Heart right ventricle (tissue), 16 donors: ENCODE measurements at regions not wholly inside any gene's neighbourhood (a gene's known extent, or its start where the extent isn't known, plus 50 kb on each side); places are given as distances from the start of the nearest gene placed in this dataset.

ENCODE experiments used
- ATAC-seq, 8 donors: fragments of 200-7000 bp; cut with Tn5 transposase; one replicate each; pipeline ENCODE4 v1.9.1; 2020; ENCODE audit warnings: mild to moderate bottlenecking in 8 of 8, moderate library complexity in 8 of 8, moderate number of reproducible peaks in 1 of 8
- DNase-seq, 2 donors: peaks; one replicate each; pipeline ENCODE4 v3.0.0-alpha.2; 2020
- H3K27ac ChIP-seq, 10 donors: fragments of 200-600 bp; sonication (generic) in 2 of 10; one replicate each; pipeline versions ENCODE4 v1.5.0 to v1.8.0; 2020 to 2022; ENCODE audit warnings: mild to moderate bottlenecking in 3 of 10
- H3K27me3 ChIP-seq, 7 donors: fragments of 200-600 bp; one replicate each; pipeline ENCODE4 v1.8.0; 2021 to 2022; ENCODE audit warnings: mild to moderate bottlenecking in 2 of 7
- H3K36me3 ChIP-seq, 9 donors: fragments of 200-600 bp; sonication (generic) in 1 of 9; one replicate each; pipeline versions ENCODE4 v1.5.0 to v1.8.0; 2020 to 2022; ENCODE audit warnings: mild to moderate bottlenecking in 2 of 9
- H3K4me1 ChIP-seq, 9 donors: fragments of 200-600 bp; sonication (generic) in 1 of 9; one replicate each; pipeline versions ENCODE4 v1.5.0 to v1.8.0; 2020 to 2022; ENCODE audit warnings: mild to moderate bottlenecking in 4 of 9
- H3K4me3 ChIP-seq, 10 donors: fragments of 200-600 bp; sonication (generic) in 2 of 10; one replicate each; pipeline versions ENCODE4 v1.5.0 to v1.8.0; 2020 to 2022; ENCODE audit warnings: mild to moderate bottlenecking in 7 of 10, moderate library complexity in 2 of 10
- H3K9me3 ChIP-seq, 11 donors: fragments of 200-600 bp in 10 of 11; sonication (generic) in 2 of 11; one replicate each; pipeline versions ENCODE4 v1.5.0 to v1.8.0; 2013 to 2022; ENCODE audit warnings: mild to moderate bottlenecking in 2 of 11, control low read depth in 1 of 11, moderate library complexity in 1 of 11
- WGBS, 2 donors: extraction: QIAGEN DNeasy Blood & Tissue Kit; methylation state at CpG; one replicate each; pipeline ENCODE4 v1.1.7; 2013; ENCODE audit warnings: inconsistent platforms in 1 of 2; 5-methylcytosine and 5-hydroxymethylcytosine counted together
- intact Hi-C, 10 donors: fragments of 100-400 bp; cut with DNase I; formaldehyde crosslinking; loops; one replicate each; pipeline versions ENCODE4 v1.11.1 to v1.14.2; 2022
- TF ChIP-seq, protein P1 (sequence below), 9 donors: fragments of 200-600 bp; sonication (generic) in 2 of 9; IDR thresholded peaks; one replicate each; pipeline versions ENCODE4 v1.5.0 to v1.8.0; 2021 to 2022; ENCODE audit warnings: antibody characterized with exemption in 9 of 9, mild to moderate bottlenecking in 5 of 9, moderate library complexity in 1 of 9
- donor health status: Arrhythmogenic right ventricular cardiomyopathy.
- donor health status: ischemic (EF 13 %, LVEDD 7.1; RV severe dilation, severe dysfunction).
- donor health status: healthy with polysubstance abuse.
- donor health status: DM: no; HTN: yes; CAD: no.
- donor health status: DM: no; HTN: no; CAD: no.
- donor health status: ischemic (EF 25% LVEDD 6.9; RV normal size, moderate dysfunction).
- donor health status: ischemic (EF 25% LVEDD 5.7; RV mildly dilated, moderate dysfunction).
- donor health status: healthy.
- donor health status: DM: yes; HTN: yes; CAD: no.
- donor health status: Ischemic cardiomyopathy.
- donor health status: ischemic (EF 35%, LVEDD 5.7; RV mildly dilated, moderate dysfunction).
- donor health status: nonischemic (EF 11% LVEDD 7.7; RV severe dilation, severe dysfunction).
- donor health status: DM: yes; HTN: yes; CAD: no.
- donor health status: PGD.
- donor health status: ischemic (EF 29% LVEDD 5.4; RV normal size, mild dysfunction).
- donor health status: nonischemic (EF 23%, LVEDD 6.1; RV moderate dilation, normal function).

DNA sequence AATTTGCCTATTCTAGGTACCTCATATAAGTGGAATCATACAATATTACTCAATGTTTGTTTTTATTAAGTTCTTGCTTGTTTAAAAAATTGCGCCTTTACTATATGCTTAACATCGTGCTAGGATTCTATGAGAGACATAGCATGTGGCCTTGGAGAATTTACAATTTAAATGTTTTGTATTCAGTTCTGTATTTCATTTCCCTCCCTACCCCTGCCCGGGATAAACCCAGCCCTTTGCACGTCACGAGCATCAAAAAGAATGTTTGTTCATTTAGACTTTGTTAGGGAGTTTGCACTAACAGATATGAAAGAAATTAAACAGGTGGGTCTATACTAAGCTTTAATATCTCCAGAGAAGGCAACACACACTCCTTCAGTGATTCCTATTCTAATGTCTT lies 75.7 kb downstream of the C18orf54 start:
- intact Hi-C loops, result no loop called here
- no peaks in the 10 kb centered on the region for H3K36me3 ChIP-seq
- H3K4me1 ChIP-seq, result no peaks in the 10 kb centered on the region
- H3K9me3 ChIP-seq, result no peaks in the 10 kb centered on the region
- TF ChIP-seq, protein P1, sequence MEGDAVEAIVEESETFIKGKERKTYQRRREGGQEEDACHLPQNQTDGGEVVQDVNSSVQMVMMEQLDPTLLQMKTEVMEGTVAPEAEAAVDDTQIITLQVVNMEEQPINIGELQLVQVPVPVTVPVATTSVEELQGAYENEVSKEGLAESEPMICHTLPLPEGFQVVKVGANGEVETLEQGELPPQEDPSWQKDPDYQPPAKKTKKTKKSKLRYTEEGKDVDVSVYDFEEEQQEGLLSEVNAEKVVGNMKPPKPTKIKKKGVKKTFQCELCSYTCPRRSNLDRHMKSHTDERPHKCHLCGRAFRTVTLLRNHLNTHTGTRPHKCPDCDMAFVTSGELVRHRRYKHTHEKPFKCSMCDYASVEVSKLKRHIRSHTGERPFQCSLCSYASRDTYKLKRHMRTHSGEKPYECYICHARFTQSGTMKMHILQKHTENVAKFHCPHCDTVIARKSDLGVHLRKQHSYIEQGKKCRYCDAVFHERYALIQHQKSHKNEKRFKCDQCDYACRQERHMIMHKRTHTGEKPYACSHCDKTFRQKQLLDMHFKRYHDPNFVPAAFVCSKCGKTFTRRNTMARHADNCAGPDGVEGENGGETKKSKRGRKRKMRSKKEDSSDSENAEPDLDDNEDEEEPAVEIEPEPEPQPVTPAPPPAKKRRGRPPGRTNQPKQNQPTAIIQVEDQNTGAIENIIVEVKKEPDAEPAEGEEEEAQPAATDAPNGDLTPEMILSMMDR (IDR thresholded peaks at IDR 0.05), result no peak
- H3K27ac ChIP-seq, result no peak overlapping the region
- H3K27me3 ChIP-seq, result peaks cover 0 to 5% (median 0%) of the 10 kb centered on the region in 7 donors
- WGBS, 2 donors, result 62 to 64% methylated on average over 5 of the region's 5 CpGs
- ATAC-seq (no peak), DNase-seq (no peak)
- no peak overlapping the region for H3K4me3 ChIP-seq

DNA sequence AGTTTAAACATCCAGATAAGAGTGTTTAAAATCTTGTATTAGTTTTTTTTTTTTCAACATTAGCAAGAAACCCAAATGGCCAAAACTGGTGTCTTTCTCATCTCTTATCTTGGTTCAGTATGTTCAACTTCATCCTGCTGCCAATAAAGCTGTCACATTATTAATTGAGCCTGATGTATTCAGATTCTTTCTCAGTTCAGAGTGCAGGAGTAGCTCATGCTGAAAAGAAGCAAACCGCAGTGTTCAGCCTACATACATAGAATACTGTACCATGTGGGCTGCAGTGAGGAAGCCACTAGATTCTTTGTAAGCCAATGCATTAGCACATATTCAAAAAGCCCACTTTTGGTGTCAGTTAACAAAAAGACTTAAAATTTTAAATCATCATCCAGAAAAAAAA lies 76.2 kb downstream of the C18orf54 start:
- intact Hi-C loops, result no loop called here
- no peaks in the 10 kb centered on the region for H3K4me1 ChIP-seq
- H3K27me3 ChIP-seq, result peaks cover 0 to 8% (median 2%) of the 10 kb centered on the region in 7 donors
- TF ChIP-seq, protein P1 (IDR thresholded peaks at IDR 0.05), result no peak
- DNase-seq, result no peak
- H3K9me3 ChIP-seq, result no peaks in the 10 kb centered on the region
- no peak for ATAC-seq
- H3K36me3 ChIP-seq, result no peaks in the 10 kb centered on the region
- 75 to 85% methylated on average over 1 of the region's 1 CpG for WGBS, 2 donors
- H3K4me3 ChIP-seq, result no peak overlapping the region
- H3K27ac ChIP-seq, result no peak overlapping the region

DNA sequence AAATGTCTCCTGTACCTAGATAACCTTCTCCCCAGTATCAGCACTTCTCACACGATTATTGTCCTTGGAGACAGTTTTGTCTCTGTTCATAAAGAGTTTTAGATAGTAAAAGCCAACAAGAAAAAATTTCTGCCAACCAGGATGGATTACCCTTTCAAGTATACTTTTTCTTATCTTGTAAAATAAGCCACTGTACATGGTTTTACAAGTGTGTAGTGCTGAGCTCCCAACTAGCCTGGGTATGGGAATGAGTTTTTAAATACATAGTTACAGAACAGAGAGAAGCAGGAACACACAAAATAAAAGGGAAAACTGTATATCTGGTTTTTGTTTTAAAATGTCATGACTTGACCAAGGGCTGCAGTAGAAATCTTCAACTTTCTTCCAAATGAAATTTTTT lies 76.7 kb downstream of the C18orf54 start:
- TF ChIP-seq, protein P1 (IDR thresholded peaks at IDR 0.05), result no peak
- ATAC-seq, result no peak

DNA sequence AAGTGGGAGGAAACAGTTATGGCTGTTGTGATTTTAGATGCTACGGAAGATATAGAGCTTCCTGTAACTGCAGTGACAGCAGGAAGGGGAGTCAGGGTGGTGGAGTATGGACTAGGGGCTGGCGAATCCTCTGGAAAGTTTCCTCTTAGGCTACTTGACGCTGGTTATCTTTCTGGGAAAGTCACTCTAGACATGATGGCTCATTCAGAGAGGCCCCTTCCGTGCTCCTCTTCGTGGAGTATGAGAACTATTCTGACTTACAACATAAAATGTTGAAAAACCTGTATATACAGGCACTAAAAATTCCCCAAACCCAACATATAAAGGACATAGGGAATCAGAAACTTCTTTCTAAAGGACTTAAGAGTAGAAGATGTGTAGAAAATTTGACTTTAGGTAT lies 78.8 kb downstream of the C18orf54 start:
- Histone ChIP-seq H3K9me3 (no peaks in the 10 kb centered on the region), H3K4me1 (no peaks in the 10 kb centered on the region), H3K27me3 (peaks cover 0 to 11% (median 4%) of the 10 kb centered on the region in 7 donors), H3K36me3 (no peaks in the 10 kb centered on the region), H3K4me3 (no peak overlapping the region), H3K27ac (no peak overlapping the region)
- intact Hi-C loops, result no loop called here
- 40 to 43% methylated on average over 5 of the region's 5 CpGs for WGBS, 2 donors
- ATAC-seq, result no peak
- TF ChIP-seq, protein P1 (IDR thresholded peaks at IDR 0.05), result no peak
- no peak for DNase-seq

More for the DNA sequence above, 76.7 kb downstream of the C18orf54 start:
- Histone ChIP-seq H3K27ac (no peak overlapping the region), H3K9me3 (no peaks in the 10 kb centered on the region), H3K36me3 (no peaks in the 10 kb centered on the region), H3K4me1 (no peaks in the 10 kb centered on the region), H3K27me3 (peaks cover 0 to 8% (median 4%) of the 10 kb centered on the region in 7 donors), H3K4me3 (no peak overlapping the region)
- DNase-seq, result no peak
- WGBS, 2 donors, result 38 to 42% methylated on average over 1 of the region's 1 CpG
- intact Hi-C loops, result no loop called here
